ENCODE measurements at regions not wholly inside any gene's neighbourhood (a gene's known extent, or its start where the extent isn't known, plus 50 kb on each side); places are given as distances from the start of the nearest gene placed in this dataset.

- intact Hi-C loops (cut with micrococcal nuclease; ENCODE audit: unreplicated experiment) = loop anchor here (5.0 kb wide), 1 partner anchor 149 kb away; no protein-coding TSS in a partner anchor
- ChIA-PET POLR2A (no interaction called here), CTCF (ENCODE audit: low intra/inter-chr PET ratio, low total read pairs) (no interaction called here)
- Histone ChIP-seq H3K4me3 (replicated peaks in 1 of 3; ENCODE audit: insufficient read depth in 1 of 3, low read depth in 2 of 3, low read length in 3 of 3) (no peak overlapping the region), H3K79me2 (ENCODE audit: insufficient read depth, low read length) (no peaks in the 10 kb centered on the region), H3K36me3 (replicated peaks in 1 of 2; ENCODE audit: control insufficient read depth in 1 of 2, insufficient read depth in 2 of 2, low read length in 2 of 2) (no peaks in the 10 kb centered on the region), H3K4me2 (ENCODE audit: low read depth, low read length) (no peak overlapping the region), H3K27ac (ENCODE audit: extremely low read length, insufficient read depth, low read length) (no peak overlapping the region), H2AFZ (ENCODE audit: low read length) (no peak overlapping the region), H4K20me1 (ENCODE audit: insufficient read depth, low read length) (no peaks in the 10 kb centered on the region), H3K27me3 (ENCODE audit: control insufficient read depth in 1 of 2, insufficient read depth in 2 of 2, low read length in 2 of 2) (no peaks in the 10 kb centered on the region), H3K9ac (ENCODE audit: insufficient read depth, low read depth, low read length) (no peak overlapping the region), H3K9me3 (ENCODE audit: low read length) (no peaks in the 10 kb centered on the region), H3K4me1 (ENCODE audit: insufficient read depth, low read length) (no peaks in the 10 kb centered on the region)
- ATAC-seq (no peak), FAIRE-seq (no peak), DNase-seq (ENCODE audit: low spot score) (no peak)
- WGBS (ENCODE audit: low lambda C conversion rate) = no CpG with 5 or more reads among the region's 2 CpGs
- in situ Hi-C loops (cut with HindIII; ENCODE audit: extremely low pct_ligation_motif_present, low pct_unique_long_range_greater_than_20kb) = no loop called here
- BruUV-seq (replicated peaks) = no TSS peak
- no peak for TF ChIP-seq ZNF850 (CRISPR knock-in tag; conservative IDR thresholded peaks at IDR 0.05)
These were observed 284.5 kb upstream of the DCBLD2 start for GRCh38 chr3:99186016-99186415.

- Histone ChIP-seq H3K27me3 (ENCODE audit: control insufficient read depth in 1 of 2, insufficient read depth in 2 of 2, low read length in 2 of 2) (no peaks in the 10 kb centered on the region), H4K20me1 (ENCODE audit: insufficient read depth, low read length) (no peaks in the 10 kb centered on the region), H3K4me1 (ENCODE audit: insufficient read depth, low read length) (no peaks in the 10 kb centered on the region), H3K4me2 (ENCODE audit: low read depth, low read length) (no peak overlapping the region), H2AFZ (ENCODE audit: low read length) (no peak overlapping the region), H3K4me3 (replicated peaks in 1 of 3; ENCODE audit: insufficient read depth in 1 of 3, low read depth in 2 of 3, low read length in 3 of 3) (no peak overlapping the region), H3K79me2 (ENCODE audit: insufficient read depth, low read length) (no peaks in the 10 kb centered on the region), H3K36me3 (replicated peaks in 1 of 2; ENCODE audit: control insufficient read depth in 1 of 2, insufficient read depth in 2 of 2, low read length in 2 of 2) (no peaks in the 10 kb centered on the region), H3K9ac (ENCODE audit: insufficient read depth, low read depth, low read length) (no peak overlapping the region), H3K9me3 (ENCODE audit: low read length) (no peaks in the 10 kb centered on the region), H3K27ac (ENCODE audit: extremely low read length, insufficient read depth, low read length) (no peak overlapping the region)
- in situ Hi-C loops (cut with HindIII; ENCODE audit: extremely low pct_ligation_motif_present, low pct_unique_long_range_greater_than_20kb) (no loop called here), intact Hi-C loops (cut with micrococcal nuclease; ENCODE audit: unreplicated experiment) (loop anchor here (10.0 kb wide), 1 partner anchor 1942 kb away; no protein-coding TSS in a partner anchor)
- DNase-seq (ENCODE audit: low spot score) (no peak), FAIRE-seq (no peak), ATAC-seq (no peak)
- under 1% methylated on average over 4 of the region's 4 CpGs for WGBS (ENCODE audit: low lambda C conversion rate)
- CTCF ChIA-PET (ENCODE audit: low intra/inter-chr PET ratio, low total read pairs) = no interaction called here
- no TSS peak for BruUV-seq (replicated peaks)
- POLR2A ChIA-PET = no interaction called here
- TF ChIP-seq JDP2 (CRISPR knock-in tag; IDR thresholded peaks at IDR 0.05; ENCODE audit: borderline replicate concordance) (no peak), ZNF317 (CRISPR knock-in tag; IDR thresholded peaks at IDR 0.05) (no peak), MLLT10 (CRISPR knock-in tag; IDR thresholded peaks at IDR 0.05) (no peak), ARHGAP35 (CRISPR knock-in tag; IDR thresholded peaks at IDR 0.05; ENCODE audit: borderline replicate concordance) (no peak), NONO (IDR thresholded peaks at IDR 0.05) (no peak), NONO (CRISPR knock-in tag; conservative IDR thresholded peaks at IDR 0.05) (no peak), MAFK (conservative IDR thresholded peaks at IDR 0.05 in 1 of 2, IDR thresholded peaks at IDR 0.05 in 1 of 2; ENCODE audit: low read length in 2 of 2) (peak; percentile 75 to 93), RELA (CRISPR knock-in tag; IDR thresholded peaks at IDR 0.05) (no peak), ZNF614 (CRISPR knock-in tag; IDR thresholded peaks at IDR 0.05; ENCODE audit: borderline replicate concordance) (no peak), NR3C1 (CRISPR knock-in tag; IDR thresholded peaks at IDR 0.05) (no peak), MAFF (IDR thresholded peaks at IDR 0.05; ENCODE audit: low read depth, low read length) (peak; percentile 90), YEATS2 (CRISPR knock-in tag; IDR thresholded peaks at IDR 0.05; ENCODE audit: borderline replicate concordance) (no peak), GATA4 (IDR thresholded peaks at IDR 0.05; ENCODE audit: borderline replicate concordance, low read depth) (no peak), PREB (CRISPR knock-in tag; IDR thresholded peaks at IDR 0.05) (no peak), ZNF512B (CRISPR knock-in tag; IDR thresholded peaks at IDR 0.05; ENCODE audit: borderline replicate concordance) (no peak)
These were observed 274.9 kb upstream of the DCBLD2 start for GRCh38 chr3:99176169-99176964.

All from HepG2 (cell line).